ENCODE measurements at regions not wholly inside any gene's neighbourhood (a gene's known extent, or its start where the extent isn't known, plus 50 kb on each side); places are given as distances from the start of the nearest gene placed in this dataset.

DNA sequence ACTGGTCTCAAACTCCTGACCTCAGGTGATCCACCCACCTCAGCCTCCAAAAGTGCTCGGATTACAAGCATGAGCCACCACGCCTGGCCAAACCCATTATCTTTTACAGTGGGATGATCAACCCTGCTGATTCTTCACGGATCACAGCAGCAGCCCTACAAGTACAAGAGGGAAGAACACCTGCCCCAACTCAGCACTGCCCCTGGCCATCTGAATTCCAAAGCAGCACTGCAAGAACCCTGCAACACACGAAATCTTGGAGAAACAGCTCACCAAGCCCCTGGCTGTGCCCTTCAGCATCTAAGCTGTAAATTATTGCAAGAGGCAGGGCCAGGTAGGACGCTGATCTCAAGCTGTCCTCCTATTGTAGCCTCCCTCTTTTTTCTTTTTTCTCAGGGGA is 54.5 kb upstream of the MC3R start:
- H3K36me3 ChIP-seq (ENCODE audit: control insufficient read depth, insufficient read depth, low read length): no peaks in the 10 kb centered on the region
- no peak overlapping the region for H3K4me3 ChIP-seq (ENCODE audit: low read depth, low read length)
- DNase-seq (ENCODE audit: low read depth): no peak
- no peaks in the 10 kb centered on the region for H3K27me3 ChIP-seq (ENCODE audit: control insufficient read depth, insufficient read depth, low read length)
- TF ChIP-seq, protein P1, sequence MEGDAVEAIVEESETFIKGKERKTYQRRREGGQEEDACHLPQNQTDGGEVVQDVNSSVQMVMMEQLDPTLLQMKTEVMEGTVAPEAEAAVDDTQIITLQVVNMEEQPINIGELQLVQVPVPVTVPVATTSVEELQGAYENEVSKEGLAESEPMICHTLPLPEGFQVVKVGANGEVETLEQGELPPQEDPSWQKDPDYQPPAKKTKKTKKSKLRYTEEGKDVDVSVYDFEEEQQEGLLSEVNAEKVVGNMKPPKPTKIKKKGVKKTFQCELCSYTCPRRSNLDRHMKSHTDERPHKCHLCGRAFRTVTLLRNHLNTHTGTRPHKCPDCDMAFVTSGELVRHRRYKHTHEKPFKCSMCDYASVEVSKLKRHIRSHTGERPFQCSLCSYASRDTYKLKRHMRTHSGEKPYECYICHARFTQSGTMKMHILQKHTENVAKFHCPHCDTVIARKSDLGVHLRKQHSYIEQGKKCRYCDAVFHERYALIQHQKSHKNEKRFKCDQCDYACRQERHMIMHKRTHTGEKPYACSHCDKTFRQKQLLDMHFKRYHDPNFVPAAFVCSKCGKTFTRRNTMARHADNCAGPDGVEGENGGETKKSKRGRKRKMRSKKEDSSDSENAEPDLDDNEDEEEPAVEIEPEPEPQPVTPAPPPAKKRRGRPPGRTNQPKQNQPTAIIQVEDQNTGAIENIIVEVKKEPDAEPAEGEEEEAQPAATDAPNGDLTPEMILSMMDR (IDR thresholded peaks at IDR 0.05; ENCODE audit: insufficient read depth, low read length, poor library complexity, severe bottlenecking): no peak

DNA sequence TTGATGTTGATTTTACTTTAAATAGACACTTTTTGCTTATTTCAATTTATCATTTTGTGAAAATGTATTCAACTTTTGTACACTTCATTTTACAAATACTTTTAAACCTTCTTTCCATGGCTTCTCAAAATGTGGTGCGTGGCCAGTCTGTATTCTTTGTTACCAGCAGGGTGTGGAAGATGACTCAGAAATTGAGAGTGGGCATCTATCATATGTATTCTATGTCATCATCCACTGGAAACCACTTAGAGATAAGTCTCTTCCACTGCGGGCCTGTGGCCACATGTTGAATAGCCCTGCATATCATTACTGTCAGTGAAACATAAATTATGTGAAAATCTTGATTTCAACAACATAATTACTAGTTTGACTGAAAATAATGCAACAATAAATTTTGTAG is 52.6 kb upstream of the MC3R start:
- Histone ChIP-seq H3K36me3 (ENCODE audit: control insufficient read depth, insufficient read depth, low read length) (no peaks in the 10 kb centered on the region), H3K4me3 (ENCODE audit: low read depth, low read length) (no peak overlapping the region), H3K27me3 (ENCODE audit: control insufficient read depth, insufficient read depth, low read length) (no peaks in the 10 kb centered on the region)
- no peak for DNase-seq (ENCODE audit: low read depth)
- TF ChIP-seq, protein P1 (IDR thresholded peaks at IDR 0.05; ENCODE audit: insufficient read depth, low read length, poor library complexity, severe bottlenecking): no peak
